Type B pancreatic cell (in vitro differentiated cells): ENCODE measurements at regions not wholly inside any gene's neighbourhood (a gene's known extent, or its start where the extent isn't known, plus 50 kb on each side); places are given as distances from the start of the nearest gene placed in this dataset.

Experiments
- DNase-seq: peaks from one replicate; pipeline ENCODE4 v3.0.0; 2021; ENCODE audit warnings: mixed read lengths; ENCODE audit not compliant: unreplicated experiment; ENCODE audit errors: extremely low spot score
- H3K27ac Mint-ChIP-seq: 2 replicates; pipeline ENCODE4 v1.8.0; 2021; ENCODE audit warnings: mild to moderate bottlenecking, mixed read lengths
- H3K27me3 Mint-ChIP-seq: 2 replicates; pipeline ENCODE4 v1.8.0; 2021; ENCODE audit warnings: mixed read lengths
- H3K36me3 Mint-ChIP-seq: 2 replicates; pipeline ENCODE4 v1.8.0; 2021; ENCODE audit warnings: mixed read lengths
- H3K4me1 Mint-ChIP-seq: one replicate; pipeline ENCODE4 v1.8.0; 2021; ENCODE audit warnings: mixed read lengths; ENCODE audit not compliant: unreplicated experiment
- H3K4me3 Mint-ChIP-seq: 2 replicates; pipeline ENCODE4 v1.8.0; 2021; ENCODE audit warnings: mild to moderate bottlenecking, mixed read lengths
- H3K9me3 Mint-ChIP-seq: 2 replicates; pipeline ENCODE4 v1.8.0; 2021; ENCODE audit warnings: mixed read lengths
- CTCF ChIP-seq: fragments of 200-600 bp; sonication (generic); conservative IDR thresholded peaks from 2 replicates; pipeline ENCODE4 v1.5.0; 2021; ENCODE audit warnings: antibody characterized with exemption, mild to moderate bottlenecking

GRCh38 chr2:107772353-107772752 lies 54.3 kb upstream of the RGPD4 start:
- Mint-ChIP-seq H3K4me3 (no peak overlapping the region), H3K27me3 (peaks cover 29% of the 10 kb centered on the region), H3K4me1 (peaks cover 9% of the 10 kb centered on the region), H3K9me3 (no peaks in the 10 kb centered on the region), H3K27ac (peak overlapping the region; percentile 4), H3K36me3 (no peaks in the 10 kb centered on the region)
- no peak for DNase-seq
- no peak for TF ChIP-seq CTCF

- DNase-seq = no peak
- Mint-ChIP-seq H3K36me3 (no peaks in the 10 kb centered on the region), H3K27me3 (peaks cover 41% of the 10 kb centered on the region), H3K27ac (no peak overlapping the region), H3K9me3 (no peaks in the 10 kb centered on the region), H3K4me1 (peaks cover 9% of the 10 kb centered on the region), H3K4me3 (no peak overlapping the region)
- TF ChIP-seq CTCF = no peak
Observed at GRCh38 chr2:107775211-107775610, 51.5 kb upstream of the RGPD4 start.

- Mint-ChIP-seq H3K9me3 (no peaks in the 10 kb centered on the region), H3K27me3 (peaks cover 37% of the 10 kb centered on the region), H3K4me3 (no peak overlapping the region), H3K27ac (no peak overlapping the region), H3K36me3 (no peaks in the 10 kb centered on the region), H3K4me1 (peaks cover 9% of the 10 kb centered on the region)
- TF ChIP-seq CTCF = no peak
- no peak for DNase-seq
Observed at GRCh38 chr2:107775791-107776190, 50.9 kb upstream of the RGPD4 start.

- H3K9me3 Mint-ChIP-seq = no peaks in the 10 kb centered on the region
- no peak overlapping the region for H3K27ac Mint-ChIP-seq
- no peak overlapping the region for H3K4me3 Mint-ChIP-seq
- no peak for TF ChIP-seq CTCF
- peaks cover 9% of the 10 kb centered on the region for H3K4me1 Mint-ChIP-seq
- no peak for DNase-seq
- no peaks in the 10 kb centered on the region for H3K36me3 Mint-ChIP-seq
- H3K27me3 Mint-ChIP-seq = peaks cover 39% of the 10 kb centered on the region
Observed at GRCh38 chr2:107776362-107776761, 50.3 kb upstream of the RGPD4 start.
